ENCODE measurements at regions not wholly inside any gene's neighbourhood (a gene's known extent, or its start where the extent isn't known, plus 50 kb on each side); places are given as distances from the start of the nearest gene placed in this dataset.

DNA sequence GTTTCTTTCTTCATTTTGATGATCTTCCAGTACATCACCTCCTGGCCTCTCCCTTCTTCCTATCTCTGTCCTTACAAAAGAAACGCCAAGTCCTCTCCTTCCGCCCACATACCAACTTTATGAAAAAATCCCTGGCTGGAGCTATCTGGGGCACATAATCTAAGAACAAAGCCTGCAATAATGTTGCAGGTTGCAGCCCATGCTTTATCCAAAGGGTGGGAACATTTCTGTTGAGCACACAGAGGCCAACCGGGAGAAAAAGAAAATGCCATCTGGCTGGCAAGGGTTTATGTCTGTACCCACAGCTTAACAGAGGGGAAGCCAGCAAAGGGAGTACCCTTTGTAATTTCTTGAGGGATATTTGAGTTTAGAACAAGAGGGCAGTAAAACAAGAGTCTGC is 409.6 kb downstream of the SOX9 start:
- H3K27ac ChIP-seq (ENCODE audit: low read length) = no peak overlapping the region
- Mint-ChIP-seq H3K4me3 (no peak overlapping the region), H3K36me3 (no peaks in the 10 kb centered on the region), H3K9me3 (no peaks in the 10 kb centered on the region), H3K4me1 (no peaks in the 10 kb centered on the region), H3K27me3 (ENCODE audit: low read depth in 2 of 2) (peaks cover 0 to 2% of the 10 kb centered on the region in 2 donors), H3K27ac (no peak overlapping the region)
- no peak for TF ChIP-seq CTCF (IDR thresholded peaks at IDR 0.05)
- no peak overlapping the region for H3K4me3 ChIP-seq (ENCODE audit: low read length)
- intact Hi-C loops (cut with micrococcal nuclease) = no loop called here
- H3K36me3 ChIP-seq (ENCODE audit: control insufficient read depth, insufficient read depth, low read length) = no peaks in the 10 kb centered on the region
- DNase-seq (no peak), ATAC-seq (no peak)
- H3K27me3 ChIP-seq (ENCODE audit: control insufficient read depth, insufficient read depth, low read length) = no peaks in the 10 kb centered on the region
- H3K9me3 ChIP-seq (ENCODE audit: control insufficient read depth, insufficient read depth, low read length) = no peaks in the 10 kb centered on the region
- WGBS (ENCODE audit: insufficient coverage) = 94% methylated on average over 3 of the region's 3 CpGs
- no peaks in the 10 kb centered on the region for H3K4me1 ChIP-seq (ENCODE audit: control insufficient read depth, insufficient read depth, low read length)

GRCh38 chr17:72531729-72532128 is 410.9 kb downstream of the SOX9 start:
- DNase-seq (no peak), ATAC-seq (no peak)
- Histone ChIP-seq H3K9me3 (ENCODE audit: control insufficient read depth, insufficient read depth, low read length) (no peaks in the 10 kb centered on the region), H3K27ac (ENCODE audit: low read length) (no peak overlapping the region), H3K4me1 (ENCODE audit: control insufficient read depth, insufficient read depth, low read length) (no peaks in the 10 kb centered on the region), H3K4me3 (ENCODE audit: low read length) (no peak overlapping the region), H3K36me3 (ENCODE audit: control insufficient read depth, insufficient read depth, low read length) (no peaks in the 10 kb centered on the region), H3K27me3 (ENCODE audit: control insufficient read depth, insufficient read depth, low read length) (no peaks in the 10 kb centered on the region)
- 59% methylated on average over 6 of the region's 6 CpGs for WGBS (ENCODE audit: insufficient coverage)
- peaks cover 0 to 2% of the 10 kb centered on the region in 2 donors for H3K27me3 Mint-ChIP-seq (ENCODE audit: low read depth in 2 of 2)
- H3K36me3 Mint-ChIP-seq = no peaks in the 10 kb centered on the region
- H3K4me1 Mint-ChIP-seq = no peaks in the 10 kb centered on the region
- no peak overlapping the region for H3K4me3 Mint-ChIP-seq
- H3K27ac Mint-ChIP-seq = no peak overlapping the region
- no peaks in the 10 kb centered on the region for H3K9me3 Mint-ChIP-seq
- no peak for TF ChIP-seq CTCF (IDR thresholded peaks at IDR 0.05)
- intact Hi-C loops (cut with micrococcal nuclease) = no loop called here

- Histone ChIP-seq H3K4me1 (ENCODE audit: control insufficient read depth, insufficient read depth, low read length) (no peaks in the 10 kb centered on the region), H3K27ac (ENCODE audit: low read length) (no peak overlapping the region), H3K4me3 (ENCODE audit: low read length) (no peak overlapping the region), H3K36me3 (ENCODE audit: control insufficient read depth, insufficient read depth, low read length) (no peaks in the 10 kb centered on the region), H3K9me3 (ENCODE audit: control insufficient read depth, insufficient read depth, low read length) (no peaks in the 10 kb centered on the region), H3K27me3 (ENCODE audit: control insufficient read depth, insufficient read depth, low read length) (no peaks in the 10 kb centered on the region)
- DNase-seq (no peak), ATAC-seq (no peak)
- H3K4me3 Mint-ChIP-seq = no peak overlapping the region
- 88% methylated on average over 2 of the region's 2 CpGs for WGBS (ENCODE audit: insufficient coverage)
- no peak for TF ChIP-seq CTCF (IDR thresholded peaks at IDR 0.05)
- peaks cover 4 to 10% of the 10 kb centered on the region in 2 donors for H3K27me3 Mint-ChIP-seq (ENCODE audit: low read depth in 2 of 2)
- H3K4me1 Mint-ChIP-seq = no peaks in the 10 kb centered on the region
- no peaks in the 10 kb centered on the region for H3K36me3 Mint-ChIP-seq
- H3K27ac Mint-ChIP-seq = no peak overlapping the region
- intact Hi-C loops (cut with micrococcal nuclease) = no loop called here
- no peaks in the 10 kb centered on the region for H3K9me3 Mint-ChIP-seq
These were observed 413.4 kb downstream of the SOX9 start for GRCh38 chr17:72534265-72534664.

- Histone ChIP-seq H3K4me1 (ENCODE audit: control insufficient read depth, insufficient read depth, low read length) (no peaks in the 10 kb centered on the region), H3K4me3 (ENCODE audit: low read length) (no peak overlapping the region), H3K27ac (ENCODE audit: low read length) (no peak overlapping the region), H3K36me3 (ENCODE audit: control insufficient read depth, insufficient read depth, low read length) (no peaks in the 10 kb centered on the region), H3K27me3 (ENCODE audit: control insufficient read depth, insufficient read depth, low read length) (no peaks in the 10 kb centered on the region), H3K9me3 (ENCODE audit: control insufficient read depth, insufficient read depth, low read length) (no peaks in the 10 kb centered on the region)
- H3K27ac Mint-ChIP-seq = no peak overlapping the region
- DNase-seq (no peak), ATAC-seq (no peak)
- intact Hi-C loops (cut with micrococcal nuclease) = no loop called here
- H3K4me1 Mint-ChIP-seq = peaks cover 0 to 1% of the 10 kb centered on the region in 2 donors
- no peaks in the 10 kb centered on the region for H3K36me3 Mint-ChIP-seq
- H3K27me3 Mint-ChIP-seq (ENCODE audit: low read depth in 2 of 2) = peaks cover 9 to 13% of the 10 kb centered on the region in 2 donors
- no peak overlapping the region for H3K4me3 Mint-ChIP-seq
- no peaks in the 10 kb centered on the region for H3K9me3 Mint-ChIP-seq
- 86% methylated on average over 3 of the region's 3 CpGs for WGBS (ENCODE audit: insufficient coverage)
- TF ChIP-seq CTCF (IDR thresholded peaks at IDR 0.05) = no peak
These were observed 414.0 kb downstream of the SOX9 start for GRCh38 chr17:72534776-72535175.

All from natural killer cell (primary cell).